Left ventricle myocardium superior (tissue), 1 donor: ENCODE measurements at regions not wholly inside any gene's neighbourhood (a gene's known extent, or its start where the extent isn't known, plus 50 kb on each side); places are given as distances from the start of the nearest gene placed in this dataset.
"Not testable (repeated sequence)": the region's sequence is repeated elsewhere in the genome, so short reads cannot be mapped to it uniquely, and the experiment has no call there.

Source experiments
- ATAC-seq: fragments of 200-7000 bp; cut with Tn5 transposase; one replicate; pipeline ENCODE4 v1.9.1; 2020; ENCODE audit warnings: mild to moderate bottlenecking, moderate library complexity
- DNase-seq: peaks from one replicate; pipeline ENCODE4 v3.0.0-alpha.2; 2020
- intact Hi-C: fragments of 100-400 bp; cut with micrococcal nuclease; formaldehyde crosslinking; loops from one replicate; pipeline ENCODE4 v1.11.0; 2022
- donor health status: DM: no; HTN: yes; CAD: no; lungs with severe emphysema.

- DNase-seq = no peak
- no peak for ATAC-seq
- intact Hi-C loops = no loop called here
These were observed 435.3 kb downstream of the ZIC3 start for GRCh38 chrX:138001226-138001625.

GRCh38 chrX:138006180-138006579 lies 440.3 kb downstream of the ZIC3 start:
- intact Hi-C loops = no loop called here
- ATAC-seq = no peak
- no peak for DNase-seq

- intact Hi-C loops = no loop called here
- ATAC-seq = no peak
- DNase-seq = no peak
These were observed 442.4 kb downstream of the ZIC3 start for GRCh38 chrX:138008281-138008680.

- no peak for DNase-seq
- ATAC-seq = no peak
- intact Hi-C loops = no loop called here
These were observed 445.5 kb downstream of the ZIC3 start for GRCh38 chrX:138011468-138011867.

GRCh38 chrX:138014577-138014976 lies 448.6 kb downstream of the ZIC3 start:
- intact Hi-C loops = no loop called here
- no peak for DNase-seq
- no peak for ATAC-seq

GRCh38 chrX:138018145-138018799 lies 452.3 kb downstream of the ZIC3 start:
- intact Hi-C loops = no loop called here
- DNase-seq (no peak), ATAC-seq (no peak)

GRCh38 chrX:138020941-138021340 lies 455.0 kb downstream of the ZIC3 start:
- no peak for ATAC-seq
- intact Hi-C loops = no loop called here
- DNase-seq = no peak

- no peak for ATAC-seq
- no peak for DNase-seq
- intact Hi-C loops = no loop called here
These were observed 460.3 kb downstream of the ZIC3 start for GRCh38 chrX:138026211-138026610.

GRCh38 chrX:138031715-138032114 lies 465.8 kb downstream of the ZIC3 start:
- ATAC-seq = no peak
- intact Hi-C loops = no loop called here
- DNase-seq = no peak

- ATAC-seq (no peak), DNase-seq (no peak)
- intact Hi-C loops = no loop called here
These were observed 468.2 kb downstream of the ZIC3 start for GRCh38 chrX:138034136-138034535.

GRCh38 chrX:138037548-138037947 lies 471.6 kb downstream of the ZIC3 start:
- no peak for ATAC-seq
- DNase-seq = no peak
- intact Hi-C loops = no loop called here

GRCh38 chrX:138057883-138058282 lies 492.0 kb downstream of the ZIC3 start:
- ATAC-seq (no peak), DNase-seq (no peak)
- intact Hi-C loops = no loop called here

- ATAC-seq (no peak), DNase-seq (no peak)
- intact Hi-C loops = no loop called here
These were observed 493.0 kb downstream of the ZIC3 start for GRCh38 chrX:138058931-138059330.

GRCh38 chrX:138067415-138067814 lies 501.5 kb downstream of the ZIC3 start:
- intact Hi-C loops = no loop called here
- DNase-seq = no peak
- ATAC-seq = no peak

GRCh38 chrX:138073626-138074025 lies 507.7 kb downstream of the ZIC3 start:
- ATAC-seq (no peak), DNase-seq (no peak)
- intact Hi-C loops = no loop called here

- intact Hi-C loops = no loop called here
- ATAC-seq (no peak), DNase-seq (no peak)
These were observed 516.3 kb downstream of the ZIC3 start for GRCh38 chrX:138082251-138082650.

GRCh38 chrX:138082896-138083295 lies 517.0 kb downstream of the ZIC3 start:
- intact Hi-C loops = no loop called here
- DNase-seq (no peak), ATAC-seq (no peak)

- ATAC-seq = not testable (repeated sequence)
These were observed 545.0 kb downstream of the ZIC3 start for GRCh38 chrX:138110910-138111309.

GRCh38 chrX:138127314-138127713 lies 561.4 kb downstream of the ZIC3 start:
- ATAC-seq = no peak
- no peak for DNase-seq

More at GRCh38 chrX:138110910-138111309, 545.0 kb downstream of the ZIC3 start:
- DNase-seq, intact Hi-C loops: not testable (repeated sequence)

GRCh38 chrX:138128027-138128671 lies 562.2 kb downstream of the ZIC3 start:
- no peak for ATAC-seq
- DNase-seq = no peak
- intact Hi-C loops = no loop called here

More at GRCh38 chrX:138127314-138127713, 561.4 kb downstream of the ZIC3 start:
- intact Hi-C loops = no loop called here

GRCh38 chrX:138150709-138151108 lies 560.8 kb downstream of the FGF13 start:
- intact Hi-C loops = no loop called here
- ATAC-seq = no peak
- no peak for DNase-seq
